OCI-LY7 (cell line): ENCODE measurements at regions not wholly inside any gene's neighbourhood (a gene's known extent, or its start where the extent isn't known, plus 50 kb on each side); places are given as distances from the start of the nearest gene placed in this dataset.

ENCODE experiments used
- CTCF ChIP-seq: fragments of 200-600 bp; sonication (generic); conservative IDR thresholded peaks from 2 replicates; pipeline ENCODE4 v1.5.1; 2014; ENCODE audit warnings: mild to moderate bottlenecking, antibody characterized with exemption, low read length, moderate library complexity, mixed read lengths
- EZH2phosphoT487 ChIP-seq: fragments of 200-600 bp; sonication (generic); IDR thresholded peaks from 2 replicates; pipeline ENCODE4 v1.6.1; 2018; ENCODE audit warnings: low read depth, borderline replicate concordance, mild to moderate bottlenecking, mixed run types, antibody characterized with exemption, low read length, moderate library complexity, mixed read lengths

- TF ChIP-seq CTCF (no peak), EZH2phosphoT487 (no peak)
These were observed 567.6 kb downstream of the MRPL39 start for GRCh38 chr21:25039461-25040380.
